ENCODE measurements at regions not wholly inside any gene's neighbourhood (a gene's known extent, or its start where the extent isn't known, plus 50 kb on each side); places are given as distances from the start of the nearest gene placed in this dataset.

- H3K36me3 ChIP-seq: no peaks in the 10 kb centered on the region
- no peak for TF ChIP-seq POLR2AphosphoS5 (IDR thresholded peaks at IDR 0.05)
- TF ChIP-seq POLR2A (IDR thresholded peaks at IDR 0.05): no peak
- no peak for TF ChIP-seq EP300 (IDR thresholded peaks at IDR 0.05)
- TF ChIP-seq, protein P1, sequence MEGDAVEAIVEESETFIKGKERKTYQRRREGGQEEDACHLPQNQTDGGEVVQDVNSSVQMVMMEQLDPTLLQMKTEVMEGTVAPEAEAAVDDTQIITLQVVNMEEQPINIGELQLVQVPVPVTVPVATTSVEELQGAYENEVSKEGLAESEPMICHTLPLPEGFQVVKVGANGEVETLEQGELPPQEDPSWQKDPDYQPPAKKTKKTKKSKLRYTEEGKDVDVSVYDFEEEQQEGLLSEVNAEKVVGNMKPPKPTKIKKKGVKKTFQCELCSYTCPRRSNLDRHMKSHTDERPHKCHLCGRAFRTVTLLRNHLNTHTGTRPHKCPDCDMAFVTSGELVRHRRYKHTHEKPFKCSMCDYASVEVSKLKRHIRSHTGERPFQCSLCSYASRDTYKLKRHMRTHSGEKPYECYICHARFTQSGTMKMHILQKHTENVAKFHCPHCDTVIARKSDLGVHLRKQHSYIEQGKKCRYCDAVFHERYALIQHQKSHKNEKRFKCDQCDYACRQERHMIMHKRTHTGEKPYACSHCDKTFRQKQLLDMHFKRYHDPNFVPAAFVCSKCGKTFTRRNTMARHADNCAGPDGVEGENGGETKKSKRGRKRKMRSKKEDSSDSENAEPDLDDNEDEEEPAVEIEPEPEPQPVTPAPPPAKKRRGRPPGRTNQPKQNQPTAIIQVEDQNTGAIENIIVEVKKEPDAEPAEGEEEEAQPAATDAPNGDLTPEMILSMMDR (IDR thresholded peaks at IDR 0.05): no peak
- H3K4me3 ChIP-seq: no peak overlapping the region
- no peak for ATAC-seq
- H3K9me3 ChIP-seq: no peaks in the 10 kb centered on the region
- 81 to 90% methylated on average over 5 of the region's 5 CpGs for WGBS, 2 donors (ENCODE audit: low coverage in 1 of 2)
- H3K27ac ChIP-seq: no peak overlapping the region
- H3K4me1 ChIP-seq: no peaks in the 10 kb centered on the region
- H3K27me3 ChIP-seq: no peaks in the 10 kb centered on the region
Measured at GRCh38 chr1:83725735-83726360, 273.1 kb downstream of the TTLL7 start.

- TF ChIP-seq POLR2AphosphoS5 (IDR thresholded peaks at IDR 0.05) (no peak), EP300 (IDR thresholded peaks at IDR 0.05) (no peak), POLR2A (IDR thresholded peaks at IDR 0.05) (no peak)
- TF ChIP-seq, protein P1 (IDR thresholded peaks at IDR 0.05): no peak
- H3K36me3 ChIP-seq: no peaks in the 10 kb centered on the region
- WGBS, 2 donors (ENCODE audit: low coverage in 1 of 2): 84 to 90% methylated on average over 5 to 6 of the region's 6 CpGs
- H3K4me1 ChIP-seq: no peaks in the 10 kb centered on the region
- no peak overlapping the region for H3K4me3 ChIP-seq
- no peak overlapping the region for H3K27ac ChIP-seq
- ATAC-seq: no peak
- H3K9me3 ChIP-seq: no peaks in the 10 kb centered on the region
- H3K27me3 ChIP-seq: no peaks in the 10 kb centered on the region
Measured at GRCh38 chr1:83718338-83718737, 280.6 kb downstream of the TTLL7 start.

DNA sequence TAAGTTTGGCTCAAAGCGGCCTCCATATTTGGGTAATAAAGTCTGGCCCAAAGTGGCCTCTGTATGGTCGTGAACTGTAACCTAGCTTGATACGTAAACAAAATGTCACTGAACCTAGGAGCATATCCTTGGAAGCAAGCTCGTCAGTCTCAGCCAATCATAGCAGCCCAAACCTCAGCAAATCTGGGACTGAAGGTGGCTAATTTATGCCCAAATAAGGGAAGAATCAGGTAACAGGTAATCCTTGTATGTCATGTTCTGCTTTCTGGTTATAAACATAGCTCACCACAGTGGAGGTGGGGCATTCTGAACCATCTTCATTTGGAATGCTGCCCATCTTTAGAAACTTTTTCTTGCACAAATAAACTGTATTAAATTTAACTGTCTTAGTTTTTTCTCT, 281.1 kb downstream of the TTLL7 start:
- no peak overlapping the region for H3K27ac ChIP-seq
- TF ChIP-seq EP300 (IDR thresholded peaks at IDR 0.05) (no peak), POLR2A (IDR thresholded peaks at IDR 0.05) (no peak), POLR2AphosphoS5 (IDR thresholded peaks at IDR 0.05) (no peak)
- TF ChIP-seq, protein P1 (IDR thresholded peaks at IDR 0.05): no peak
- H3K4me1 ChIP-seq: no peaks in the 10 kb centered on the region
- no peak overlapping the region for H3K4me3 ChIP-seq
- H3K36me3 ChIP-seq: no peaks in the 10 kb centered on the region
- H3K9me3 ChIP-seq: no peaks in the 10 kb centered on the region
- ATAC-seq: no peak
- WGBS, 2 donors (ENCODE audit: low coverage in 1 of 2): 92 to 100% methylated on average over 1 to 4 of the region's 4 CpGs
- no peaks in the 10 kb centered on the region for H3K27me3 ChIP-seq

GRCh38 chr1:83716641-83717040, 282.3 kb downstream of the TTLL7 start:
- WGBS, 2 donors (ENCODE audit: low coverage in 1 of 2): 67% methylated on average over 1 of the region's 3 CpGs; no CpG with 5 or more reads in 1 of the 2 donors
- H3K4me3 ChIP-seq: no peak overlapping the region
- ATAC-seq: no peak
- H3K36me3 ChIP-seq: no peaks in the 10 kb centered on the region
- no peaks in the 10 kb centered on the region for H3K27me3 ChIP-seq
- TF ChIP-seq, protein P1 (IDR thresholded peaks at IDR 0.05): no peak
- no peak for TF ChIP-seq POLR2AphosphoS5 (IDR thresholded peaks at IDR 0.05)
- TF ChIP-seq POLR2A (IDR thresholded peaks at IDR 0.05): no peak
- no peak for TF ChIP-seq EP300 (IDR thresholded peaks at IDR 0.05)
- no peak overlapping the region for H3K27ac ChIP-seq
- H3K9me3 ChIP-seq: no peaks in the 10 kb centered on the region
- H3K4me1 ChIP-seq: no peaks in the 10 kb centered on the region

- no peak for ATAC-seq
- Histone ChIP-seq H3K4me3 (no peak overlapping the region), H3K27ac (no peak overlapping the region), H3K9me3 (no peaks in the 10 kb centered on the region), H3K4me1 (no peaks in the 10 kb centered on the region), H3K36me3 (no peaks in the 10 kb centered on the region), H3K27me3 (no peaks in the 10 kb centered on the region)
- TF ChIP-seq POLR2AphosphoS5 (IDR thresholded peaks at IDR 0.05): no peak
- TF ChIP-seq, protein P1 (IDR thresholded peaks at IDR 0.05): no peak
- TF ChIP-seq EP300 (IDR thresholded peaks at IDR 0.05): no peak
- TF ChIP-seq POLR2A (IDR thresholded peaks at IDR 0.05): no peak
- WGBS, 2 donors (ENCODE audit: low coverage in 1 of 2): 75% methylated on average over 1 of the region's 1 CpG; no CpG with 5 or more reads in 1 of the 2 donors
Measured at GRCh38 chr1:83715550-83715949, 283.4 kb downstream of the TTLL7 start.
